ENCODE measurements at regions not wholly inside any gene's neighbourhood (a gene's known extent, or its start where the extent isn't known, plus 50 kb on each side); places are given as distances from the start of the nearest gene placed in this dataset.
A peak's percentile ranks its signal among the peaks of the same experiment; 100 is the strongest.
"Not testable (repeated sequence)": the region's sequence is repeated elsewhere in the genome, so short reads cannot be mapped to it uniquely, and the experiment has no call there.

GRCh38 chr5:177664737-177665136 is 64.8 kb downstream of the B4GALT7 start:
- DNase-seq: not testable (repeated sequence)

- not testable (repeated sequence) for DNase-seq
Measured at GRCh38 chr5:177665172-177665571, 65.2 kb downstream of the B4GALT7 start.

- not testable (repeated sequence) for DNase-seq
Measured at GRCh38 chr5:177665960-177666359, 66.0 kb downstream of the B4GALT7 start.

- DNase-seq: not testable (repeated sequence)
Measured at GRCh38 chr5:177671035-177671754, 71.3 kb downstream of the B4GALT7 start.

GRCh38 chr5:177671755-177672690 is 72.1 kb downstream of the B4GALT7 start:
- peak; percentile 8 for DNase-seq

All from renal pelvis (tissue), 1 donor.